WTC11 (cell line): ENCODE measurements at regions not wholly inside any gene's neighbourhood (a gene's known extent, or its start where the extent isn't known, plus 50 kb on each side); places are given as distances from the start of the nearest gene placed in this dataset.

Source experiments
- ATAC-seq: fragments of 200-7000 bp; cut with Tn5 transposase; 2 replicates; pipeline ENCODE4 v1.10.0; 2021; ENCODE audit warnings: mild to moderate bottlenecking, moderate library complexity
- CTCF ChIA-PET: fragments of 300-600 bp; sonication (Branson Sonifier 250); formaldehyde crosslinking; loops from one replicate; lab custom pipeline; 2021; ENCODE audit warnings: antibody characterized with exemption; lab: Charles Lee
- POLR2A ChIA-PET: fragments of 350-600 bp; sonication (Branson Sonifier 250); formaldehyde crosslinking; loops from one replicate; lab custom pipeline; 2021; ENCODE audit warnings: antibody characterized with exemption; lab: Charles Lee
- DNase-seq: peaks from one replicate; pipeline ENCODE4 v3.0.0; 2021; ENCODE audit warnings: low spot score
- H3K27ac Mint-ChIP-seq: 2 replicates; pipeline ENCODE4 v1.8.0; 2021; ENCODE audit warnings: mixed read lengths
- H3K27me3 Mint-ChIP-seq: 2 replicates; pipeline ENCODE4 v1.8.0; 2021; ENCODE audit warnings: low read depth, mild to moderate bottlenecking, moderate library complexity, mixed read lengths
- H3K36me3 Mint-ChIP-seq: 2 replicates; pipeline ENCODE4 v1.8.0; 2021; ENCODE audit warnings: mixed read lengths
- H3K4me1 Mint-ChIP-seq: 2 replicates; pipeline ENCODE4 v1.8.0; 2022; ENCODE audit warnings: mixed read lengths
- H3K4me3 Mint-ChIP-seq: 2 replicates; pipeline ENCODE4 v1.8.0; 2021; ENCODE audit warnings: mild to moderate bottlenecking, moderate library complexity, mixed read lengths
- H3K9me3 Mint-ChIP-seq: 2 replicates; pipeline ENCODE4 v1.8.0; 2021; ENCODE audit warnings: mixed read lengths
- AR ChIP-seq: fragments of 250-450 bp; sonication (Bioruptor Pico); IDR thresholded peaks from 2 replicates; pipeline ENCODE4 v1.9.0; 2021; ENCODE audit warnings: mild to moderate bottlenecking
- FOXP1 ChIP-seq: sonication (generic); formaldehyde crosslinking; IDR thresholded peaks from 2 replicates; pipeline ENCODE4 v1.8.0; 2022; ENCODE audit warnings: missing genetic modification reagents, mild to moderate bottlenecking, moderate library complexity, borderline replicate concordance
- FOXP4 ChIP-seq: sonication (generic); formaldehyde crosslinking; IDR thresholded peaks from 2 replicates; pipeline ENCODE4 v1.8.0; 2022; ENCODE audit warnings: mild to moderate bottlenecking, missing genetic modification reagents
- HMGA2 ChIP-seq: fragments of 250-450 bp; sonication (Bioruptor Pico); IDR thresholded peaks from 2 replicates; pipeline ENCODE4 v1.4.0; 2021; ENCODE audit warnings: mild to moderate bottlenecking, moderate library complexity
- IRF1 ChIP-seq: sonication (generic); formaldehyde crosslinking; IDR thresholded peaks from 2 replicates; pipeline ENCODE4 v1.8.0; 2023; ENCODE audit warnings: missing genetic modification reagents
- MYBL2 ChIP-seq: sonication (generic); formaldehyde crosslinking; IDR thresholded peaks from 2 replicates; pipeline ENCODE4 v1.8.1; 2023; ENCODE audit warnings: mild to moderate bottlenecking, moderate library complexity, missing genetic modification reagents
- NFATC4 ChIP-seq: fragments of 250-450 bp; sonication (Bioruptor Pico); IDR thresholded peaks from 2 replicates; pipeline ENCODE4 v1.9.0; 2021; ENCODE audit warnings: mild to moderate bottlenecking
- NR3C1 ChIP-seq: sonication (generic); formaldehyde crosslinking; conservative IDR thresholded peaks from 2 replicates; pipeline ENCODE4 v1.8.1; 2023; ENCODE audit warnings: low read depth, mild to moderate bottlenecking, missing genetic modification reagents
- RELA ChIP-seq: sonication (generic); formaldehyde crosslinking; IDR thresholded peaks from 2 replicates; pipeline ENCODE4 v1.8.1; 2022; ENCODE audit warnings: missing genetic modification reagents, mild to moderate bottlenecking, borderline replicate concordance
- SOX15 ChIP-seq: fragments of 250-450 bp; sonication (Bioruptor Pico); IDR thresholded peaks from 2 replicates; pipeline ENCODE4 v1.9.0; 2021; ENCODE audit warnings: mild to moderate bottlenecking
- USF1 ChIP-seq: sonication (generic); formaldehyde crosslinking; IDR thresholded peaks from 2 replicates; pipeline ENCODE4 v1.8.0; 2022; ENCODE audit warnings: mild to moderate bottlenecking, missing genetic modification reagents
- USF2 ChIP-seq: sonication (generic); formaldehyde crosslinking; IDR thresholded peaks from 2 replicates; pipeline ENCODE4 v1.8.1; 2023; ENCODE audit warnings: mild to moderate bottlenecking, missing genetic modification reagents, moderate library complexity
- ZNF121 ChIP-seq: sonication (generic); formaldehyde crosslinking; IDR thresholded peaks from 2 replicates; pipeline ENCODE4 v1.8.0; 2023; ENCODE audit warnings: missing genetic modification reagents
- ZNF219 ChIP-seq: sonication (generic); formaldehyde crosslinking; IDR thresholded peaks from 2 replicates; pipeline ENCODE4 v1.8.0; 2023; ENCODE audit warnings: missing genetic modification reagents, mild to moderate bottlenecking, borderline replicate concordance
- ZNF263 ChIP-seq: sonication (generic); formaldehyde crosslinking; IDR thresholded peaks from 2 replicates; pipeline ENCODE4 v1.8.1; 2022; ENCODE audit warnings: low read depth, mild to moderate bottlenecking, moderate library complexity, missing genetic modification reagents
- ZNF416 ChIP-seq: fragments of 250-450 bp; sonication (Bioruptor Pico); IDR thresholded peaks from 2 replicates; pipeline ENCODE4 v1.9.0; 2021; ENCODE audit warnings: mild to moderate bottlenecking, inconsistent platforms
- TF ChIP-seq, protein P1 (sequence below): sonication (generic); formaldehyde crosslinking; IDR thresholded peaks from 2 replicates; pipeline ENCODE4 v1.8.0; 2023; ENCODE audit warnings: mild to moderate bottlenecking, missing genetic modification reagents
- TF ChIP-seq, protein P2 (sequence below): fragments of 200-600 bp; IDR thresholded peaks from 2 replicates; pipeline ENCODE4 v1.8.0; 2022; ENCODE audit warnings: antibody characterized with exemption
- TF ChIP-seq, protein P3 (sequence below): sonication (generic); formaldehyde crosslinking; IDR thresholded peaks from 2 replicates; pipeline ENCODE4 v1.8.1; 2022; ENCODE audit warnings: missing genetic modification reagents, borderline replicate concordance

- no peak for ATAC-seq
- ChIA-PET POLR2A (no interaction called here), CTCF (interaction anchor here (0.8 to 2.6 kb wide), 3 partner anchors 18 to 216 kb away, joined by 3 to 12 read pairs (median 4); no protein-coding TSS in a partner anchor)
- no peak for DNase-seq
- H3K36me3 Mint-ChIP-seq = no peaks in the 10 kb centered on the region
- H3K4me3 Mint-ChIP-seq = no peak overlapping the region
- no peaks in the 10 kb centered on the region for H3K4me1 Mint-ChIP-seq
- no peaks in the 10 kb centered on the region; the same call in none of the 2 replicates for H3K27me3 Mint-ChIP-seq
- H3K9me3 Mint-ChIP-seq = no peaks in the 10 kb centered on the region
- TF ChIP-seq ZNF263 (CRISPR knock-in tag) (no peak), IRF1 (CRISPR knock-in tag) (no peak), USF1 (CRISPR knock-in tag) (no peak), RELA (CRISPR knock-in tag) (no peak), FOXP4 (CRISPR knock-in tag) (no peak), SOX15 (CRISPR knock-in tag) (no peak), HMGA2 (CRISPR knock-in tag) (no peak)
- TF ChIP-seq, protein P1, sequence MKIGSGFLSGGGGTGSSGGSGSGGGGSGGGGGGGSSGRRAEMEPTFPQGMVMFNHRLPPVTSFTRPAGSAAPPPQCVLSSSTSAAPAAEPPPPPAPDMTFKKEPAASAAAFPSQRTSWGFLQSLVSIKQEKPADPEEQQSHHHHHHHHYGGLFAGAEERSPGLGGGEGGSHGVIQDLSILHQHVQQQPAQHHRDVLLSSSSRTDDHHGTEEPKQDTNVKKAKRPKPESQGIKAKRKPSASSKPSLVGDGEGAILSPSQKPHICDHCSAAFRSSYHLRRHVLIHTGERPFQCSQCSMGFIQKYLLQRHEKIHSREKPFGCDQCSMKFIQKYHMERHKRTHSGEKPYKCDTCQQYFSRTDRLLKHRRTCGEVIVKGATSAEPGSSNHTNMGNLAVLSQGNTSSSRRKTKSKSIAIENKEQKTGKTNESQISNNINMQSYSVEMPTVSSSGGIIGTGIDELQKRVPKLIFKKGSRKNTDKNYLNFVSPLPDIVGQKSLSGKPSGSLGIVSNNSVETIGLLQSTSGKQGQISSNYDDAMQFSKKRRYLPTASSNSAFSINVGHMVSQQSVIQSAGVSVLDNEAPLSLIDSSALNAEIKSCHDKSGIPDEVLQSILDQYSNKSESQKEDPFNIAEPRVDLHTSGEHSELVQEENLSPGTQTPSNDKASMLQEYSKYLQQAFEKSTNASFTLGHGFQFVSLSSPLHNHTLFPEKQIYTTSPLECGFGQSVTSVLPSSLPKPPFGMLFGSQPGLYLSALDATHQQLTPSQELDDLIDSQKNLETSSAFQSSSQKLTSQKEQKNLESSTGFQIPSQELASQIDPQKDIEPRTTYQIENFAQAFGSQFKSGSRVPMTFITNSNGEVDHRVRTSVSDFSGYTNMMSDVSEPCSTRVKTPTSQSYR (CRISPR knock-in tag) = no peak
- TF ChIP-seq, protein P2, sequence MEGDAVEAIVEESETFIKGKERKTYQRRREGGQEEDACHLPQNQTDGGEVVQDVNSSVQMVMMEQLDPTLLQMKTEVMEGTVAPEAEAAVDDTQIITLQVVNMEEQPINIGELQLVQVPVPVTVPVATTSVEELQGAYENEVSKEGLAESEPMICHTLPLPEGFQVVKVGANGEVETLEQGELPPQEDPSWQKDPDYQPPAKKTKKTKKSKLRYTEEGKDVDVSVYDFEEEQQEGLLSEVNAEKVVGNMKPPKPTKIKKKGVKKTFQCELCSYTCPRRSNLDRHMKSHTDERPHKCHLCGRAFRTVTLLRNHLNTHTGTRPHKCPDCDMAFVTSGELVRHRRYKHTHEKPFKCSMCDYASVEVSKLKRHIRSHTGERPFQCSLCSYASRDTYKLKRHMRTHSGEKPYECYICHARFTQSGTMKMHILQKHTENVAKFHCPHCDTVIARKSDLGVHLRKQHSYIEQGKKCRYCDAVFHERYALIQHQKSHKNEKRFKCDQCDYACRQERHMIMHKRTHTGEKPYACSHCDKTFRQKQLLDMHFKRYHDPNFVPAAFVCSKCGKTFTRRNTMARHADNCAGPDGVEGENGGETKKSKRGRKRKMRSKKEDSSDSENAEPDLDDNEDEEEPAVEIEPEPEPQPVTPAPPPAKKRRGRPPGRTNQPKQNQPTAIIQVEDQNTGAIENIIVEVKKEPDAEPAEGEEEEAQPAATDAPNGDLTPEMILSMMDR = no peak
- no peak overlapping the region for H3K27ac Mint-ChIP-seq
These were observed 75.2 kb upstream of the OTOS start for GRCh38 chr2:240215676-240216051.

GRCh38 chr2:240216167-240216566 is 75.7 kb upstream of the OTOS start:
- ChIA-PET POLR2A (no interaction called here), CTCF (interaction anchor here (0.8 to 2.6 kb wide), 2 partner anchors 17 to 215 kb away, joined by 3 to 12 read pairs; no protein-coding TSS in a partner anchor)
- DNase-seq (no peak), ATAC-seq (no peak)
- no peak overlapping the region for H3K27ac Mint-ChIP-seq
- TF ChIP-seq FOXP1 (CRISPR knock-in tag) (no peak), ZNF416 (no peak), MYBL2 (CRISPR knock-in tag) (no peak), USF2 (CRISPR knock-in tag) (no peak), NFATC4 (CRISPR knock-in tag) (no peak), ZNF121 (no peak), NR3C1 (CRISPR knock-in tag) (no peak), AR (CRISPR knock-in tag) (no peak), ZNF219 (no peak)
- TF ChIP-seq, protein P3, sequence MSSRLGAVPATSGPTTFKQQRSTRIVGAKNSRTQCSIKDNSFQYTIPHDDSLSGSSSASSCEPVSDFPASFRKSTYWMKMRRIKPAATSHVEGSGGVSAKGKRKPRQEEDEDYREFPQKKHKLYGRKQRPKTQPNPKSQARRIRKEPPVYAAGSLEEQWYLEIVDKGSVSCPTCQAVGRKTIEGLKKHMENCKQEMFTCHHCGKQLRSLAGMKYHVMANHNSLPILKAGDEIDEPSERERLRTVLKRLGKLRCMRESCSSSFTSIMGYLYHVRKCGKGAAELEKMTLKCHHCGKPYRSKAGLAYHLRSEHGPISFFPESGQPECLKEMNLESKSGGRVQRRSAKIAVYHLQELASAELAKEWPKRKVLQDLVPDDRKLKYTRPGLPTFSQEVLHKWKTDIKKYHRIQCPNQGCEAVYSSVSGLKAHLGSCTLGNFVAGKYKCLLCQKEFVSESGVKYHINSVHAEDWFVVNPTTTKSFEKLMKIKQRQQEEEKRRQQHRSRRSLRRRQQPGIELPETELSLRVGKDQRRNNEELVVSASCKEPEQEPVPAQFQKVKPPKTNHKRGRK (CRISPR knock-in tag) = no peak
- H3K4me3 Mint-ChIP-seq = no peak overlapping the region
- no peaks in the 10 kb centered on the region for H3K4me1 Mint-ChIP-seq
- H3K27me3 Mint-ChIP-seq = no peaks in the 10 kb centered on the region; the same call in none of the 2 replicates
- H3K36me3 Mint-ChIP-seq = no peaks in the 10 kb centered on the region
- no peaks in the 10 kb centered on the region for H3K9me3 Mint-ChIP-seq
